Stimulated activated CD8-positive, alpha-beta memory T cell treated with anti-CD3 and anti-CD28 coated beads, Interleukin-4, amount 100 ng/mL, for 4 hours (primary cell): ENCODE measurements at regions not wholly inside any gene's neighbourhood (a gene's known extent, or its start where the extent isn't known, plus 50 kb on each side); places are given as distances from the start of the nearest gene placed in this dataset.

Experiments used
- DNase-seq, 2 donors: peaks; one replicate each; pipeline ENCODE4 v3.0.0-alpha.2; 2020; ENCODE audit warnings: low read depth in 2 of 2, low spot score in 1 of 2

GRCh38 chr9:2311920-2312319, 296.8 kb downstream of the SMARCA2 start:
- DNase-seq: no peak

- no peak for DNase-seq
Observed at GRCh38 chr9:2313512-2313911, 298.4 kb downstream of the SMARCA2 start.

- DNase-seq: no peak
Observed at GRCh38 chr9:2317591-2317990, 302.4 kb downstream of the SMARCA2 start.

GRCh38 chr9:2319421-2319820, 302.2 kb upstream of the VLDLR start:
- DNase-seq: no peak

- no peak for DNase-seq
Observed at GRCh38 chr9:2320114-2320513, 301.5 kb upstream of the VLDLR start.

- DNase-seq: no peak
Observed at GRCh38 chr9:2320632-2321031, 301.0 kb upstream of the VLDLR start.

- no peak for DNase-seq
Observed at GRCh38 chr9:2321523-2322148, 300.0 kb upstream of the VLDLR start.

- DNase-seq: no peak
Observed at GRCh38 chr9:2324742-2325141, 296.8 kb upstream of the VLDLR start.

- DNase-seq: no peak
Observed at GRCh38 chr9:2332663-2333062, 288.9 kb upstream of the VLDLR start.

- no peak for DNase-seq
Observed at GRCh38 chr9:2335260-2335659, 286.3 kb upstream of the VLDLR start.

GRCh38 chr9:2336055-2336454, 285.5 kb upstream of the VLDLR start:
- no peak for DNase-seq

- DNase-seq: no peak
Observed at GRCh38 chr9:2337131-2337530, 284.5 kb upstream of the VLDLR start.

- DNase-seq: no peak
Observed at GRCh38 chr9:2337627-2338026, 284.0 kb upstream of the VLDLR start.

- DNase-seq: no peak
Observed at GRCh38 chr9:2338777-2339365, 282.7 kb upstream of the VLDLR start.

- DNase-seq: no peak
Observed at GRCh38 chr9:2339416-2339815, 282.2 kb upstream of the VLDLR start.

GRCh38 chr9:2340046-2340760, 281.4 kb upstream of the VLDLR start:
- no peak for DNase-seq

GRCh38 chr9:2341126-2341525, 280.5 kb upstream of the VLDLR start:
- no peak for DNase-seq

GRCh38 chr9:2341956-2342355, 279.6 kb upstream of the VLDLR start:
- DNase-seq: no peak

GRCh38 chr9:2343756-2344155, 277.8 kb upstream of the VLDLR start:
- no peak for DNase-seq

- DNase-seq: no peak
Observed at GRCh38 chr9:2344436-2344835, 277.2 kb upstream of the VLDLR start.

GRCh38 chr9:2345013-2345412, 276.6 kb upstream of the VLDLR start:
- no peak for DNase-seq

GRCh38 chr9:2346277-2346913, 275.2 kb upstream of the VLDLR start:
- DNase-seq: no peak
